IPS-20b (cell line): ENCODE measurements at regions not wholly inside any gene's neighbourhood (a gene's known extent, or its start where the extent isn't known, plus 50 kb on each side); places are given as distances from the start of the nearest gene placed in this dataset.

Source experiments
- H3K27ac ChIP-seq: one replicate; pipeline ENCODE4 v1.5.1; 2013; ENCODE audit warnings: low read length
- H3K27me3 ChIP-seq: 2 replicates; pipeline ENCODE4 v1.6.1; 2013; ENCODE audit warnings: mild to moderate bottlenecking, low read length, inconsistent platforms; ENCODE audit not compliant: insufficient read depth
- H3K36me3 ChIP-seq: 2 replicates; pipeline ENCODE4 v1.6.1; 2013; ENCODE audit warnings: low read depth, mild to moderate bottlenecking, inconsistent platforms, low read length, moderate library complexity; ENCODE audit not compliant: insufficient read depth
- H3K4me1 ChIP-seq: 2 replicates; pipeline ENCODE4 v1.6.1; 2013; ENCODE audit warnings: mild to moderate bottlenecking, control low read depth, inconsistent platforms, low read length, moderate library complexity; ENCODE audit not compliant: insufficient read depth
- H3K4me3 ChIP-seq: 2 replicates; pipeline ENCODE4 v1.5.1; 2013; ENCODE audit warnings: mild to moderate bottlenecking, low read length, inconsistent platforms
- H3K9ac ChIP-seq: 2 replicates; pipeline ENCODE4 v1.6.1; 2013; ENCODE audit warnings: low read depth, mild to moderate bottlenecking, inconsistent platforms, low read length, moderate library complexity
- H3K9me3 ChIP-seq: 2 replicates; pipeline ENCODE4 v1.6.1; 2013; ENCODE audit warnings: mild to moderate bottlenecking, low read depth, low read length, inconsistent platforms; ENCODE audit not compliant: insufficient read depth

DNA sequence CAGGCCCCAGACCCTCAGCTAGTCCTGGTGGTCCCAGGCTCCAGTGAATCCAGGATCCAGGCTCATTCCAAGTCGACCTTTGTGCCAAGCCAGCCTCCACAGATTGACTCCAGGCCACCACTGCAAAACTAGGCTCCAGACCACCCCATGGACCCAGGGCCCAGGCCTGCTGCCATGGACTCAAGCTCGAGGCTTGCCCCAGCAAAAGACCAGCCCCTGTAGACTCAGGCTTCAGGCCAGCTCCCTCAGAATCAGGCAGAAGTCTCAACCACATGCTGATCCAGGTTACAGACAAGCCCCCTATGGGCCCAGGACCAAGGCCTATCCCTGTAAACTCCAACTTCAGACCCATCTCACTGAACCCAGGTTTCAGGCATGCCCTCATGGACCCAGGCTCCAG is 692.4 kb downstream of the PCDH19 start:
- H3K9me3 ChIP-seq, result no peaks in the 10 kb centered on the region
- H3K27me3 ChIP-seq, result no peaks in the 10 kb centered on the region
- no peak overlapping the region for H3K9ac ChIP-seq
- no peak overlapping the region for H3K27ac ChIP-seq
- H3K4me3 ChIP-seq, result no peak overlapping the region
- no peaks in the 10 kb centered on the region for H3K36me3 ChIP-seq
- no peaks in the 10 kb centered on the region for H3K4me1 ChIP-seq

GRCh38 chrX:99705701-99706100 is 704.4 kb downstream of the PCDH19 start:
- Histone ChIP-seq H3K36me3 (no peaks in the 10 kb centered on the region), H3K9me3 (no peaks in the 10 kb centered on the region), H3K4me3 (no peak overlapping the region), H3K27me3 (no peaks in the 10 kb centered on the region), H3K9ac (no peak overlapping the region), H3K4me1 (no peaks in the 10 kb centered on the region), H3K27ac (no peak overlapping the region)

GRCh38 chrX:99703473-99703872 is 706.6 kb downstream of the PCDH19 start:
- H3K36me3 ChIP-seq, result no peaks in the 10 kb centered on the region
- H3K9me3 ChIP-seq, result no peaks in the 10 kb centered on the region
- H3K9ac ChIP-seq, result no peak overlapping the region
- H3K4me1 ChIP-seq, result no peaks in the 10 kb centered on the region
- no peak overlapping the region for H3K4me3 ChIP-seq
- H3K27me3 ChIP-seq, result no peaks in the 10 kb centered on the region
- no peak overlapping the region for H3K27ac ChIP-seq

GRCh38 chrX:99698451-99698850 is 711.6 kb downstream of the PCDH19 start:
- Histone ChIP-seq H3K9ac (no peak overlapping the region), H3K36me3 (no peaks in the 10 kb centered on the region), H3K4me3 (no peak overlapping the region), H3K4me1 (no peaks in the 10 kb centered on the region), H3K9me3 (no peaks in the 10 kb centered on the region), H3K27ac (no peak overlapping the region), H3K27me3 (no peaks in the 10 kb centered on the region)

GRCh38 chrX:99663136-99663535 is 746.9 kb downstream of the PCDH19 start:
- H3K9me3 ChIP-seq, result no peaks in the 10 kb centered on the region
- H3K27me3 ChIP-seq, result no peaks in the 10 kb centered on the region
- H3K4me1 ChIP-seq, result no peaks in the 10 kb centered on the region
- H3K36me3 ChIP-seq, result no peaks in the 10 kb centered on the region
- no peak overlapping the region for H3K9ac ChIP-seq
- H3K27ac ChIP-seq, result no peak overlapping the region
- no peak overlapping the region for H3K4me3 ChIP-seq

- Histone ChIP-seq H3K27me3 (no peaks in the 10 kb centered on the region), H3K9ac (no peak overlapping the region), H3K4me3 (no peak overlapping the region), H3K9me3 (no peaks in the 10 kb centered on the region), H3K27ac (no peak overlapping the region), H3K4me1 (no peaks in the 10 kb centered on the region), H3K36me3 (no peaks in the 10 kb centered on the region)
Measured at GRCh38 chrX:99654188-99654587, 755.9 kb downstream of the PCDH19 start.

GRCh38 chrX:99653352-99653751 is 756.7 kb downstream of the PCDH19 start:
- no peak overlapping the region for H3K4me3 ChIP-seq
- H3K9ac ChIP-seq, result no peak overlapping the region
- no peaks in the 10 kb centered on the region for H3K36me3 ChIP-seq
- H3K27ac ChIP-seq, result no peak overlapping the region
- H3K27me3 ChIP-seq, result no peaks in the 10 kb centered on the region
- H3K4me1 ChIP-seq, result no peaks in the 10 kb centered on the region
- no peaks in the 10 kb centered on the region for H3K9me3 ChIP-seq

DNA sequence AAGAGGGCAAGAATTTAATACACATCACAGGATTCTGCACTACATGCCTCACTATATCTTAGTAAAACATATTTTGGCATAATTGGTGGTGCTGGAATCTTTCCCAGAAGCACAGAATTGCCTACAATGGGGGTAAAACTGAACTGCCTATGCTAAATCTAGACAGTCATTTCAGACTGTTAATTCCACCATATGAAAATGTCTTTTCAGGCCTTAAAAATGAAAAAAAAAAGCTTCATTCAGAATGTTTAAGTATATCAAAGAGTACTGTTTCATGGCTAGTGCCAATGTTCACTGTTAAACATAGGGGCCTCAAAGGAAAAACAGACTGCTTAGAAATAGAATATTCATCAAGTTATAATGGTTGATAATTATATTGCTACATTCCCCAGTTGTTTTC is 797.0 kb downstream of the PCDH19 start:
- H3K27me3 ChIP-seq, result no peaks in the 10 kb centered on the region

DNA sequence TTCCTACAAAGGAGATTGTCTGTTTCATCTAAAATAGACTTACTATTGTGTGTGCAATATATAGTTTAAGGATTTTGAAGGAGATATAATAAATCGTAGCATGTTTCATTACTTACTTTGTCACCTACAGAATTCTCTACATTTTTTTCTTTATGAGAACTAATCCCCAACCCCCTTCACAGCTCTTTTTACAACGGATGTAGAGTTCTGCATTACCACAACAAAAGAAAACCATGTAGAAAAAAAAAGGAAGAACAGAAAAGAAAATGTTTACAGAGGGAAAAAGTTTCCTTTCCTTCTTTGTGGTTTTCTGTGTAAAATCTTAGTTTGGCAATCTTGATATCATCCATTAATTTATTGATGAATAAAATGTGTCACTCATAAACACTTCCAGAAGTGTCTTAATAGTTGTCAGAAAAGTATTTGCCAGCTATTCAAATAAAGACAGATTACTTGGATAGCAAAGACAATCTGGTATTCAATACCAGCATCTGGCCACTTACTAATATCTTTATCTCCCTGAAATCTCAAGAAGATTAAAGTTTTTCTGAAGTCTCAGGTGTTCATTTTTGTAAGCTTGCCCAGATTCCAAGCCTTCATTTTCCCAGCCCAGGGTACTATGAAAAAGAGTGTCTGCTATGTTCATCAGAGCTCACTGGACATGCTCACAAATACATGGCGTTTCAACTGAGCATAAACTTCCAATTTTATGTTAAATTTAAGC is 806.8 kb downstream of the PCDH19 start:
- Histone ChIP-seq H3K4me1 (no peaks in the 10 kb centered on the region; the same call in 1 of the 2 replicates), H3K9ac (no peak overlapping the region), H3K27me3 (no peaks in the 10 kb centered on the region), H3K9me3 (no peaks in the 10 kb centered on the region), H3K27ac (no peak overlapping the region), H3K4me3 (peak overlapping the region; percentile 42), H3K36me3 (no peaks in the 10 kb centered on the region)

More for the DNA sequence above, 797.0 kb downstream of the PCDH19 start:
- H3K9me3 ChIP-seq, result no peaks in the 10 kb centered on the region
- no peak overlapping the region for H3K9ac ChIP-seq
- H3K4me3 ChIP-seq, result no peak overlapping the region
- no peaks in the 10 kb centered on the region for H3K36me3 ChIP-seq
- H3K4me1 ChIP-seq, result no peaks in the 10 kb centered on the region
- H3K27ac ChIP-seq, result no peak overlapping the region

DNA sequence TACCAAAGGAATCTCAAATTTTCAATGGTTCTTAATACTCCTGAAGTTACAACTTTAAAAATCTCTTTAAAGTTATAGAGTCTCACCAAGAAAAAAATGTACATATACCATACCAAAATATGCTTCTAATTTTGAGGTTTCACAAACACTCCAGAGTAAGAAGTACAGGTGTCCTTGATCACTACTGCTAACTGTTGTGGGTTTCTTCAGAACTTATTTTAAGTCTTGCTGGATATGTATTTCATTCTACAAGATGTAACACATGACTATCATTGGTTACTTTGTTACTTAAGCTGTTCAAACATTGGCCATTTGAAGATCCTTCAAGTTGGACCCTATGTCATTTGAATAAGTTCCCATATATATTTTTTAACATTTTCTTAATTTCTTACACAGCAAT is 808.0 kb downstream of the PCDH19 start:
- H3K27ac ChIP-seq, result no peak overlapping the region
- H3K36me3 ChIP-seq, result no peaks in the 10 kb centered on the region
- H3K9ac ChIP-seq, result no peak overlapping the region
- H3K4me1 ChIP-seq, result no peaks in the 10 kb centered on the region; the same call in 1 of the 2 replicates
- H3K4me3 ChIP-seq, result no peak overlapping the region
- no peaks in the 10 kb centered on the region for H3K27me3 ChIP-seq
- H3K9me3 ChIP-seq, result no peaks in the 10 kb centered on the region

- Histone ChIP-seq H3K36me3 (no peaks in the 10 kb centered on the region), H3K4me1 (no peaks in the 10 kb centered on the region), H3K9me3 (no peaks in the 10 kb centered on the region), H3K27me3 (no peaks in the 10 kb centered on the region), H3K27ac (no peak overlapping the region), H3K9ac (no peak overlapping the region), H3K4me3 (no peak overlapping the region)
Measured at GRCh38 chrX:99588936-99589335, 821.1 kb downstream of the PCDH19 start.

GRCh38 chrX:99572711-99573110 is 837.4 kb downstream of the PCDH19 start:
- Histone ChIP-seq H3K36me3 (no peaks in the 10 kb centered on the region), H3K4me1 (no peaks in the 10 kb centered on the region)

More at GRCh38 chrX:99572711-99573110, 837.4 kb downstream of the PCDH19 start:
- H3K9ac ChIP-seq, result no peak overlapping the region
- H3K27me3 ChIP-seq, result no peaks in the 10 kb centered on the region
- no peak overlapping the region for H3K4me3 ChIP-seq
- H3K9me3 ChIP-seq, result peaks cover 13% of the 10 kb centered on the region; the same call in 1 of the 2 replicates
- H3K27ac ChIP-seq, result no peak overlapping the region
